Gastroesophageal sphincter (tissue), 3 donors: ENCODE measurements at regions not wholly inside any gene's neighbourhood (a gene's known extent, or its start where the extent isn't known, plus 50 kb on each side); places are given as distances from the start of the nearest gene placed in this dataset.

Experiments
- CTCF ChIP-seq, 4 experiments: fragments of 200-600 bp in 2 of 4; fragments of 450-650 bp in 2 of 4; sonication (generic) in 1 of 4; IDR thresholded peaks; one replicate each; pipeline ENCODE4 v1.5.1; 2017 to 2019; ENCODE audit warnings: antibody characterized with exemption in 4 of 4, mild to moderate bottlenecking in 2 of 4, moderate library complexity in 2 of 4
- POLR2A ChIP-seq, 2 donors: fragments of 450-650 bp; IDR thresholded peaks; one replicate each; pipeline ENCODE4 v1.6.1; 2017; ENCODE audit warnings: antibody characterized with exemption in 2 of 2, mild to moderate bottlenecking in 2 of 2, moderate library complexity in 1 of 2

- TF ChIP-seq CTCF (IDR thresholded peaks at IDR 0.05) (no peak), POLR2A (IDR thresholded peaks at IDR 0.05) (no peak)
These were observed 1233.9 kb upstream of the ALCAM start for GRCh38 chr3:104132566-104133403.
